Endothelial cell (in vitro differentiated cells): ENCODE measurements at regions not wholly inside any gene's neighbourhood (a gene's known extent, or its start where the extent isn't known, plus 50 kb on each side); places are given as distances from the start of the nearest gene placed in this dataset.

ENCODE experiments used
- DNase-seq: peaks from one replicate; pipeline ENCODE4 v3.0.0; 2021; ENCODE audit warnings: low spot score
- H3K27ac Mint-ChIP-seq: one replicate; pipeline ENCODE4 v1.8.0; 2021; ENCODE audit warnings: mixed read lengths, inconsistent platforms; ENCODE audit not compliant: unreplicated experiment
- H3K27me3 Mint-ChIP-seq: one replicate; pipeline ENCODE4 v1.8.0; 2021; ENCODE audit warnings: mild to moderate bottlenecking, moderate library complexity, mixed read lengths, inconsistent platforms; ENCODE audit not compliant: unreplicated experiment
- H3K36me3 Mint-ChIP-seq: one replicate; pipeline ENCODE4 v1.8.0; 2021; ENCODE audit warnings: mild to moderate bottlenecking, low read depth, mixed read lengths, inconsistent platforms; ENCODE audit not compliant: unreplicated experiment
- H3K4me1 Mint-ChIP-seq: one replicate; pipeline ENCODE4 v1.8.0; 2021; ENCODE audit warnings: mild to moderate bottlenecking, mixed read lengths, inconsistent platforms; ENCODE audit not compliant: unreplicated experiment
- H3K4me3 Mint-ChIP-seq: one replicate; pipeline ENCODE4 v1.8.0; 2021; ENCODE audit warnings: mild to moderate bottlenecking, mixed read lengths, inconsistent platforms; ENCODE audit not compliant: unreplicated experiment
- H3K9me3 Mint-ChIP-seq: one replicate; pipeline ENCODE4 v1.8.0; 2021; ENCODE audit warnings: mixed read lengths, inconsistent platforms; ENCODE audit not compliant: unreplicated experiment
- CTCF ChIP-seq: fragments of 200-600 bp; sonication (generic); IDR thresholded peaks from one replicate; pipeline ENCODE4 v1.5.0; 2021; ENCODE audit warnings: antibody characterized with exemption; ENCODE audit not compliant: unreplicated experiment

GRCh38 chr3:134087060-134087974, 57.6 kb upstream of the SLCO2A1 start:
- Mint-ChIP-seq H3K36me3 (peaks cover 8% of the 10 kb centered on the region), H3K9me3 (no peaks in the 10 kb centered on the region), H3K4me1 (peaks cover 2% of the 10 kb centered on the region), H3K27ac (no peak overlapping the region), H3K4me3 (no peak overlapping the region), H3K27me3 (peaks cover 2% of the 10 kb centered on the region)
- TF ChIP-seq CTCF = no peak
- no peak for DNase-seq

- Mint-ChIP-seq H3K27me3 (peaks cover 2% of the 10 kb centered on the region), H3K27ac (no peak overlapping the region), H3K4me1 (peaks cover 2% of the 10 kb centered on the region), H3K36me3 (peaks cover 8% of the 10 kb centered on the region), H3K4me3 (no peak overlapping the region), H3K9me3 (no peaks in the 10 kb centered on the region)
- no peak for TF ChIP-seq CTCF
- DNase-seq = no peak
Observed at GRCh38 chr3:134086616-134087015, 56.9 kb upstream of the SLCO2A1 start.

GRCh38 chr3:134085034-134085775, 55.5 kb upstream of the SLCO2A1 start:
- H3K27me3 Mint-ChIP-seq = peaks cover 2% of the 10 kb centered on the region
- H3K36me3 Mint-ChIP-seq = peaks cover 8% of the 10 kb centered on the region
- H3K27ac Mint-ChIP-seq = no peak overlapping the region
- H3K4me1 Mint-ChIP-seq = peaks cover 2% of the 10 kb centered on the region
- no peak for TF ChIP-seq CTCF
- no peak overlapping the region for H3K4me3 Mint-ChIP-seq
- no peak for DNase-seq
- no peaks in the 10 kb centered on the region for H3K9me3 Mint-ChIP-seq

GRCh38 chr3:134084242-134084950, 54.7 kb upstream of the SLCO2A1 start:
- no peak for DNase-seq
- peaks cover 2% of the 10 kb centered on the region for H3K4me1 Mint-ChIP-seq
- no peaks in the 10 kb centered on the region for H3K27me3 Mint-ChIP-seq
- H3K4me3 Mint-ChIP-seq = no peak overlapping the region
- no peaks in the 10 kb centered on the region for H3K9me3 Mint-ChIP-seq
- TF ChIP-seq CTCF = no peak
- peaks cover 8% of the 10 kb centered on the region for H3K36me3 Mint-ChIP-seq
- H3K27ac Mint-ChIP-seq = no peak overlapping the region
